Endothelial cell of umbilical vein (primary cell): ENCODE measurements at regions not wholly inside any gene's neighbourhood (a gene's known extent, or its start where the extent isn't known, plus 50 kb on each side); places are given as distances from the start of the nearest gene placed in this dataset.

ENCODE experiments used
- BruUV-seq: library from RNA; stranded (reverse); fragments of 400-500 nt; replicated peaks from 2 replicates; lab custom pipeline; 2021; lab: Mats Ljungman, UMichigan
- CTCF ChIA-PET: fragments of 300-600, 350-600 bp; sonication (Branson Sonifier 250); formaldehyde crosslinking; loops from one replicate; lab custom pipeline; 2021; ENCODE audit warnings: antibody characterized with exemption, inconsistent platforms; lab: Charles Lee
- POLR2A ChIA-PET: fragments of 300-600, 350-600 bp; sonication (Branson Sonifier 250); formaldehyde crosslinking; loops from one replicate; lab custom pipeline; 2021; ENCODE audit warnings: antibody characterized with exemption, inconsistent platforms; lab: Charles Lee
- DNase-seq: peaks from one replicate; pipeline ENCODE4 v3.0.0-alpha.2; 2011; ENCODE audit warnings: low read depth, low spot score
- FAIRE-seq: peaks from 2 replicates; lab custom pipeline; 2011; peaks lifted over from hg19 to GRCh38; lab: Jason Lieb, UNC
- H2AFZ ChIP-seq: 2 replicates; pipeline ENCODE4 v1.6.0; 2012; ENCODE audit warnings: low read depth, low read length, control low read depth, inconsistent platforms
- H3K27ac ChIP-seq: 2 replicates; pipeline ENCODE4 v1.5.1; 2011; ENCODE audit warnings: low read depth, mild to moderate bottlenecking, control low read depth, low read length, moderate library complexity; ENCODE audit not compliant: insufficient read depth
- H3K27me3 ChIP-seq, 2 experiments: 2 replicates each; pipeline versions ENCODE4 v1.6.0 to v1.6.1; 2011; ENCODE audit warnings: low read length in 2 of 2, mixed read lengths in 1 of 2; ENCODE audit not compliant: control insufficient read depth in 2 of 2, insufficient read depth in 2 of 2
- H3K36me3 ChIP-seq, 2 experiments: 2 replicates in 1 of 2; 3 replicates in 1 of 2; pipeline ENCODE4 v1.5.1; 2011; ENCODE audit warnings: low read length in 2 of 2, mild to moderate bottlenecking in 1 of 2, moderate library complexity in 1 of 2; ENCODE audit not compliant: control insufficient read depth in 2 of 2, insufficient read depth in 2 of 2; ENCODE audit errors: extremely low read depth in 1 of 2
- H3K4me1 ChIP-seq: 3 replicates; pipeline ENCODE4 v1.5.1; 2011; ENCODE audit warnings: mild to moderate bottlenecking, low read length; ENCODE audit not compliant: control insufficient read depth, insufficient read depth; ENCODE audit errors: extremely low read depth
- H3K4me2 ChIP-seq: 2 replicates; pipeline ENCODE4 v1.6.1; 2011; ENCODE audit warnings: low read length, control low read depth, mixed read lengths; ENCODE audit not compliant: insufficient read depth
- H3K4me3 ChIP-seq, 3 experiments: fragments of 200-600 bp in 1 of 3; sonication (generic), shearing (Covaris generic) in 1 of 3; replicated peaks in 1 of 3; 2 replicates each; pipeline ENCODE4 v1.5.1; 2011 to 2016; ENCODE audit warnings: control low read depth in 3 of 3, low read length in 3 of 3, mild to moderate bottlenecking in 2 of 3, inconsistent platforms in 1 of 3, low read depth in 1 of 3, moderate library complexity in 1 of 3; ENCODE audit not compliant: insufficient read depth in 1 of 3
- H3K79me2 ChIP-seq: 2 replicates; pipeline ENCODE4 v1.6.0; 2012; ENCODE audit warnings: low read length, inconsistent platforms; ENCODE audit not compliant: control insufficient read depth, insufficient read depth
- H3K9ac ChIP-seq: replicated peaks from 2 replicates; pipeline ENCODE3; 2011; ENCODE audit warnings: low read length, control low read depth; ENCODE audit not compliant: insufficient read depth; ENCODE audit errors: extremely low read depth
- H3K9me1 ChIP-seq: replicated peaks from 3 replicates; pipeline ENCODE4 v1.6.0; 2011; ENCODE audit warnings: mild to moderate bottlenecking, low read length; ENCODE audit not compliant: control insufficient read depth, insufficient read depth; ENCODE audit errors: extremely low read depth
- H3K9me3 ChIP-seq: replicated peaks from 2 replicates; pipeline ENCODE4 v1.5.1; 2012; ENCODE audit warnings: low read length, inconsistent platforms; ENCODE audit not compliant: control insufficient read depth, insufficient read depth
- H4K20me1 ChIP-seq: replicated peaks from 2 replicates; pipeline ENCODE3; 2011; ENCODE audit warnings: mild to moderate bottlenecking, low read length; ENCODE audit not compliant: control insufficient read depth, insufficient read depth; ENCODE audit errors: extremely low read depth
- CTCF ChIP-seq, 2 donors: IDR thresholded peaks; 1 replicate in 1 of 2; 2 replicates in 1 of 2; pipeline ENCODE4 v1.5.1; 2011; ENCODE audit warnings: low read length in 2 of 2, mild to moderate bottlenecking in 2 of 2, moderate library complexity in 2 of 2, control low read depth in 1 of 2, inconsistent platforms in 1 of 2, low read depth in 1 of 2; ENCODE audit not compliant: insufficient read depth in 1 of 2; ENCODE audit errors: extremely low read depth in 1 of 2
- FOS ChIP-seq: IDR thresholded peaks from 2 replicates; pipeline ENCODE4 v1.6.1; 2011; ENCODE audit warnings: mild to moderate bottlenecking, low read length, moderate library complexity, borderline replicate concordance; ENCODE audit not compliant: insufficient read depth
- JUN ChIP-seq: IDR thresholded peaks from 2 replicates; pipeline ENCODE4 v1.6.1; 2011; ENCODE audit warnings: borderline replicate concordance, low read depth; ENCODE audit not compliant: insufficient read length, insufficient read depth
- MAX ChIP-seq: IDR thresholded peaks from 2 replicates; pipeline ENCODE4 v1.6.1; 2011; ENCODE audit not compliant: insufficient read depth, insufficient read length
- POLR2A ChIP-seq: IDR thresholded peaks from 2 replicates; pipeline ENCODE4 v1.6.1; 2012; ENCODE audit warnings: low read depth, mild to moderate bottlenecking, control low read depth, low read length
- POLR2AphosphoS5 ChIP-seq: IDR thresholded peaks from 2 replicates; pipeline ENCODE4 v1.6.1; 2012; ENCODE audit warnings: low read depth, mild to moderate bottlenecking, control low read depth, low read length, moderate library complexity; ENCODE audit not compliant: insufficient read depth
- dilution Hi-C: fragments of 300-500 bp; cut with MboI; formaldehyde crosslinking; loops from one replicate; pipeline ENCODE4 v1.15.0; 2019; ENCODE audit warnings: low sequenced_read_pairs; ENCODE audit not compliant: extremely low pct_ligation_motif_present
- intact Hi-C: fragments of 100-400 bp; cut with micrococcal nuclease; formaldehyde crosslinking; loops from one replicate; pipeline ENCODE4 v1.10.0; 2022

GRCh38 chr1:5779608-5780323, 212.5 kb downstream of the NPHP4 start:
- dilution Hi-C loops = no loop called here
- ChIA-PET CTCF (no interaction called here), POLR2A (no interaction called here)
- BruUV-seq = no TSS peak
- Histone ChIP-seq H3K36me3 (no peaks in the 10 kb centered on the region), H3K79me2 (no peaks in the 10 kb centered on the region), H3K27me3 (no peaks in the 10 kb centered on the region), H4K20me1 (no peaks in the 10 kb centered on the region), H2AFZ (no peak overlapping the region), H3K4me2 (no peak overlapping the region), H3K4me1 (no peaks in the 10 kb centered on the region), H3K27ac (no peak overlapping the region), H3K9ac (no peak overlapping the region), H3K4me3 (no peak overlapping the region), H3K9me1 (no peaks in the 10 kb centered on the region), H3K9me3 (no peaks in the 10 kb centered on the region)
- DNase-seq (no peak), FAIRE-seq (no peak)
- intact Hi-C loops = no loop called here
- TF ChIP-seq POLR2A (no peak), MAX (no peak)

- no peak for DNase-seq
- no peak overlapping the region for H2AFZ ChIP-seq
- no peaks in the 10 kb centered on the region for H3K9me1 ChIP-seq
- no peak overlapping the region for H3K9ac ChIP-seq
- dilution Hi-C loops (no loop called here), intact Hi-C loops (no loop called here)
- H3K27ac ChIP-seq = no peak overlapping the region
- H3K4me2 ChIP-seq = no peak overlapping the region
- no peak for FAIRE-seq
- no peaks in the 10 kb centered on the region for H3K27me3 ChIP-seq
- no peaks in the 10 kb centered on the region for H4K20me1 ChIP-seq
- CTCF ChIA-PET = interaction anchor here (0.7 kb wide), 1 partner anchor 24 kb away, joined by 3 read pairs; no protein-coding TSS in a partner anchor
- H3K9me3 ChIP-seq = no peaks in the 10 kb centered on the region
- no peaks in the 10 kb centered on the region for H3K4me1 ChIP-seq
- H3K4me3 ChIP-seq = no peak overlapping the region
- BruUV-seq = no TSS peak
- TF ChIP-seq CTCF (IDR thresholded peaks at IDR 0.05; ENCODE audit: extremely low read depth in 1 of 2, insufficient read depth in 1 of 2, low read depth in 1 of 2, low read length in 2 of 2) (no peak), POLR2AphosphoS5 (no peak), JUN (no peak), FOS (no peak)
- POLR2A ChIA-PET = no interaction called here
- H3K79me2 ChIP-seq = no peaks in the 10 kb centered on the region
- H3K36me3 ChIP-seq = no peaks in the 10 kb centered on the region
Measured at GRCh38 chr1:5776035-5776550, 216.1 kb downstream of the NPHP4 start.
